ENCODE measurements at regions not wholly inside any gene's neighbourhood (a gene's known extent, or its start where the extent isn't known, plus 50 kb on each side); places are given as distances from the start of the nearest gene placed in this dataset.
A peak's percentile ranks its signal among the peaks of the same experiment; 100 is the strongest.

DNA sequence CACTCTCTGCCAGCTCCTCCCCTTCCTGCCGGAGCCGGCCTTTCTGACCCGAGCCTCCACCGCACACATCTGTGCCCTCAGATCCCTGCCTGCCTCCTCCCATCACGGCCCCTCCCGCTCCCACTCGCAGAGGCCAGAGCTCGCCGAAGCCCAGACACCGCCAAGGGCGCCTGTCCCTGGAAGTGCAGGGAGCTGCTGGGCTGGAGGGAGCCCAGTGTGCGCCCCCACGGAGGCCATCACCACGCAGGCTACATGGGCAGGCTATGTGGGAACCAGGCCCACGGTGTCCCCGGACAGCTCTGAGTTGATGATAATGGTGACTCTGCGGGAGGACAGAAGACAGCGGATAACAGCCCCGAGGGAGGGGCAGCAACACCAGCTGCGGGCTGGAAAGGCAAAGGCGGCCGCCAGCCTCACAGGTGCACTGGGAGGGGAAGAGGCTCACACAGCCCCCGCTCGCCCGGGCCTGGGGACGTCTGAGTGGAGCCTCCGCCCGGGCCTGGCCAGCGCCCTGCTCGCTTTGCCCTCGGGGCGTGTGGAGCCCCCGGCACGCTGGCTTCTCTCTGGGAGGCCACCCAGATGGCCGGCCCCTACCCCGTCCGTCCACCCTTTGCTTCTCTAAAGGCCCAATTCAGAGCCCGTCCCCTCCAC, 154.9 kb downstream of the DLL1 start:
- no peaks in the 10 kb centered on the region for H3K9me3 ChIP-seq
- no peaks in the 10 kb centered on the region for H3K27me3 ChIP-seq
- peak overlapping the region in 1 of 2 donors; percentile 61 for H3K27ac ChIP-seq
- no peaks in the 10 kb centered on the region for H3K36me3 ChIP-seq
- peaks cover 0 to 29% of the 10 kb centered on the region in 2 donors for H3K4me1 ChIP-seq
- peak overlapping the region in 1 of 2 donors; percentile 13 for H3K4me3 ChIP-seq
- TF ChIP-seq, protein P1, sequence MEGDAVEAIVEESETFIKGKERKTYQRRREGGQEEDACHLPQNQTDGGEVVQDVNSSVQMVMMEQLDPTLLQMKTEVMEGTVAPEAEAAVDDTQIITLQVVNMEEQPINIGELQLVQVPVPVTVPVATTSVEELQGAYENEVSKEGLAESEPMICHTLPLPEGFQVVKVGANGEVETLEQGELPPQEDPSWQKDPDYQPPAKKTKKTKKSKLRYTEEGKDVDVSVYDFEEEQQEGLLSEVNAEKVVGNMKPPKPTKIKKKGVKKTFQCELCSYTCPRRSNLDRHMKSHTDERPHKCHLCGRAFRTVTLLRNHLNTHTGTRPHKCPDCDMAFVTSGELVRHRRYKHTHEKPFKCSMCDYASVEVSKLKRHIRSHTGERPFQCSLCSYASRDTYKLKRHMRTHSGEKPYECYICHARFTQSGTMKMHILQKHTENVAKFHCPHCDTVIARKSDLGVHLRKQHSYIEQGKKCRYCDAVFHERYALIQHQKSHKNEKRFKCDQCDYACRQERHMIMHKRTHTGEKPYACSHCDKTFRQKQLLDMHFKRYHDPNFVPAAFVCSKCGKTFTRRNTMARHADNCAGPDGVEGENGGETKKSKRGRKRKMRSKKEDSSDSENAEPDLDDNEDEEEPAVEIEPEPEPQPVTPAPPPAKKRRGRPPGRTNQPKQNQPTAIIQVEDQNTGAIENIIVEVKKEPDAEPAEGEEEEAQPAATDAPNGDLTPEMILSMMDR (IDR thresholded peaks at IDR 0.05), result no peak
- no peak for DNase-seq (ENCODE audit: low spot score)

DNA sequence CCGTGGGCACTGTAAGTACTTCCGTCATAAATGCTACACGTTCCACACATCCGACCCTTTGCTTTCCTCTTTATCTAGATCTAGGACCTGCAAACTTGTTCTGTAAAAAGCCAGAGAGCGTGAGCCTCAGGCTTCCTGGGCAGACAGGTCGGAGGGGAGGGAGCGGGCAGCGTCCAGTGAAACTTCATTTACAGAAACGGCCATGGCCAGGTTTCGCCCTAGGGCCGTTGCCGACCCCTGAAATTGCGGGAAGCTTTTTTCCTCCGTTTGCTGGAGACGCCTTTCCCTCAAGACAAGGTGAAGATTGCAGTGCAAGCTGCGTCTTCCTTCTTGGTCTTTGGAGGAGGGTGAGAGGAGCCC, 155.4 kb downstream of the DLL1 start:
- Histone ChIP-seq H3K27ac (no peak overlapping the region), H3K4me3 (peak overlapping the region in 1 of 2 donors; percentile 13), H3K27me3 (no peaks in the 10 kb centered on the region), H3K9me3 (no peaks in the 10 kb centered on the region), H3K4me1 (peaks cover 0 to 29% of the 10 kb centered on the region in 2 donors), H3K36me3 (no peaks in the 10 kb centered on the region)
- TF ChIP-seq, protein P1 (IDR thresholded peaks at IDR 0.05), result no peak
- DNase-seq (ENCODE audit: low spot score), result no peak

DNA sequence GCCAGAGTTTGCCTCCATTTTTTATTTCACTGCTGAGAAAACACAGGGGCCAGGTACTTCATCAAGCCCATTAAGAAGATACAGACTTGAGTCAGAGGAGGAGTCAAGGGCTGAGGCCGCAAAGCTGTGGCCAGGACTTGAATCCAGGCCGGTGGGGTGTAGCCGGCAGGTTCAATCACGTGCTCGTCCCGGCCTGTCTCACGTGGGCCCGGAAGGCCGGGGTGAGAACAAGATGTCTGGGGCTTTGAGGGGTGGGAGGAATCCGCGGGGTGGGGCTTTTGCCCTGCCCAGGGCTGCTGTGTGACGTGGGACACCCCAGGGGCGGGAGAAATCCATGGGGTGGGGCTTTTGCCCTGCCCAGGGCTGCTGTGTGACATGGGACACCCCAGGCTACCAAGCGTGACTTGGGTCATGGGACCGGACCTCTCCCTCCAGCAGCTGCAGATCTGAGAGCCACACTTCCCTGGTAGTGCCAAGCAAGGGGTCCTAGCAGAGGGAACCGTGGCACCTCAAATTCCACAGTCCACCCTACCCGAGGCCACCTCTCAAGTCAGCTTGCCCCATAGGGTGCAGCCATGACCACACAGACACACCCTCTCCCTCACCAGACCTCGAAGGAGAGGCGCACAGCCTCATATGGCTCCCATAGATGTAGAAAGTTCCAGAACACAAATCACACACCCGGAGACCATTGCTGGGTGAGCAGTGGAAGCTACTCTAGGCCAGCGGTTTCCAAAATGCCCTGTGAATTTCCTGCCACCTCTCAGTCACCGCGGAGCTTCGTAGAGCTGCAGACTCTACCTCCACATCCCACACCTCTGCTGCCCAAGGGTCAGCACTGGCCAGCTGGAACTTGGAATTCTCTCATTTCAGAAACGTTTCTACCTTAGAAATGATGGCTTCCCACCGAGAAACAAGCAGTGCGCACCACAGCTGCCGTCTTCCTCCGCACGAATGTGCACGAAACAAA, 156.1 kb downstream of the DLL1 start:
- DNase-seq (ENCODE audit: low spot score), result no peak
- peak overlapping the region; percentile 16 to 53 for H3K27ac ChIP-seq
- H3K36me3 ChIP-seq, result no peaks in the 10 kb centered on the region
- no peak overlapping the region for H3K4me3 ChIP-seq
- no peaks in the 10 kb centered on the region for H3K27me3 ChIP-seq
- H3K9me3 ChIP-seq, result no peaks in the 10 kb centered on the region
- H3K4me1 ChIP-seq, result peaks cover 0 to 35% of the 10 kb centered on the region in 2 donors
- TF ChIP-seq, protein P1 (IDR thresholded peaks at IDR 0.05), result no peak

DNA sequence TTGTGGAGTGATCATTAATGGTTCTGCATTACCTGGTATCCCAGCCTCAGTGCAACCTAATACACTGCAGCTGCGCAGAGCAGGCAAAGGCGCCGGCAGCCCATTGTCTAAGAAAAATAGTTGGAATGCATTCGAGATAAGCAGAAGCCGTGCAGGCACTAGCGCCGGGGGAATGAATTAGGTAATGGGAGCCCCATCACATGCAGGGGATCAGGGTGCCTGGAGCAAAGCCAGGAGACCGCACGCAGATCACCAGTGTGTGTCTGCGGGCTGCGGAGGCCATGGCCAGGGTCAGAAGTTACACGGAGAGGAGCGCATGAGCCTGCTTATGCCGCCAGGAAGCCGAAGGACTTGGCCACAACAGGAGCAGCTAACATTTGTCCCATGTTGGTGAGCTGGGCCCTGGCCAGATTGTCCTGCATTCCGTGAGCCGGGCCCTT, 156.8 kb downstream of the DLL1 start:
- DNase-seq (ENCODE audit: low spot score), result no peak
- H3K4me3 ChIP-seq, result no peak overlapping the region
- peaks cover 0 to 42% of the 10 kb centered on the region in 2 donors for H3K4me1 ChIP-seq
- H3K9me3 ChIP-seq, result no peaks in the 10 kb centered on the region
- no peaks in the 10 kb centered on the region for H3K27me3 ChIP-seq
- peak overlapping the region; percentile 16 to 53 for H3K27ac ChIP-seq
- TF ChIP-seq, protein P1 (IDR thresholded peaks at IDR 0.05), result no peak
- H3K36me3 ChIP-seq, result no peaks in the 10 kb centered on the region

DNA sequence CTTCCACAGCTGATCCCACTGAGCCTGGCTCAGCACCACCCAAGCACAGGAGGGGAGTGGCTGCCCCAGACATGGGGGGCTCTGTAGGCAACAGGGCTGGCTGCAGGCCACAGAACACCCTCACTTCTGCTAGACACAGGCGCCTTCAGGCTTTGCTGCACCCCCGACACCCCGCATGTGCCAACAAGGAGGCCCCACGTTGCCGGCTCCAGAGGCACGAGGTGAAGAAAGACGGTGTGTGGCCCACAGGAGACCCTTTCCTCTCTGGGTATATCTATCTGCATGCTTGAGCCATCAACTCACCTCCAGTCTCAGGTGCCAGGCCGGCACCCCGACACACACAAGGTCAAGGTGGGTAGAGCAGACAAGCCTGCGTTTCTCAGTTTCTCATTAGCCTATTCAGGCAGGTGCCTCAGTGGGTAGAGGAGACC, 158.3 kb downstream of the DLL1 start:
- H3K27me3 ChIP-seq, result no peaks in the 10 kb centered on the region
- H3K9me3 ChIP-seq, result no peaks in the 10 kb centered on the region
- H3K4me3 ChIP-seq, result no peak overlapping the region
- no peak for DNase-seq (ENCODE audit: low spot score)
- H3K36me3 ChIP-seq, result no peaks in the 10 kb centered on the region
- H3K4me1 ChIP-seq, result peaks cover 0 to 39% of the 10 kb centered on the region in 2 donors
- TF ChIP-seq, protein P1 (IDR thresholded peaks at IDR 0.05), result no peak
- no peak overlapping the region for H3K27ac ChIP-seq
